ENCODE measurements at regions not wholly inside any gene's neighbourhood (a gene's known extent, or its start where the extent isn't known, plus 50 kb on each side); places are given as distances from the start of the nearest gene placed in this dataset.

GRCh38 chr20:51094221-51094620, 71.3 kb upstream of the KCNG1 start:
- H3K36me3 ChIP-seq (ENCODE audit: control insufficient read depth, insufficient read depth, low read length), result no peaks in the 10 kb centered on the region
- H3K4me1 ChIP-seq (ENCODE audit: control insufficient read depth, insufficient read depth, low read length), result peaks cover 7% of the 10 kb centered on the region
- H3K9ac ChIP-seq (ENCODE audit: low read length), result no peak overlapping the region
- H3K4me3 ChIP-seq (ENCODE audit: low read length), result no peak overlapping the region
- H3K27me3 ChIP-seq (ENCODE audit: control insufficient read depth, insufficient read depth, low read length), result peaks cover 43% of the 10 kb centered on the region
- H3K9me3 ChIP-seq (ENCODE audit: control insufficient read depth, low read length), result no peaks in the 10 kb centered on the region

DNA sequence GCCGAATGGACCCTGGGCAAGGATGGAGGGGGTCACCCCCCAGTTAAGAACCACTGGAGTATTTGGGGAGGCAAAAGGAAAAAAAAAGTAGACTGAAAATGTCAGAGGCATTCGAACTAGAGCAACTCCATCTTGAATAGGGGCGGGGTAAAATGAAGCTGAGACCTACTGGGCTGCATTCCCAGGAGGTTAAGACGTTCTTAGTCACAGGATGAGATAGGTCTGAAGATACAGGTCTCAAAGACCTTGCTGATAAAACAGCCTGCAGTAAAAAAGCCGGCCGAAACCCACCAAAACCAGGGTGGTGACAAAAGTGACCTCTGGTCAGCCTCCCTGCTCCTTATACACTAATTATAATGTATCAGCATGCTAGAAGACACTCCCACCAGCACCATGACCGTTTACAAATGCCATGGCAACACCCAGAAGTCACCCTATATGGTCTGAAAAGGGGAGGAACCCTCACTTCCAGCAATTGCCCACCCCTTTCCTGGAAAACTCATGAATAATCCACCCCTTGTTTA, 70.4 kb upstream of the KCNG1 start:
- H3K9ac ChIP-seq (ENCODE audit: low read length), result no peak overlapping the region
- no peaks in the 10 kb centered on the region for H3K9me3 ChIP-seq (ENCODE audit: control insufficient read depth, low read length)
- H3K36me3 ChIP-seq (ENCODE audit: control insufficient read depth, insufficient read depth, low read length), result no peaks in the 10 kb centered on the region
- H3K27me3 ChIP-seq (ENCODE audit: control insufficient read depth, insufficient read depth, low read length), result peaks cover 43% of the 10 kb centered on the region
- H3K4me3 ChIP-seq (ENCODE audit: low read length), result no peak overlapping the region
- H3K4me1 ChIP-seq (ENCODE audit: control insufficient read depth, insufficient read depth, low read length), result peaks cover 7% of the 10 kb centered on the region

DNA sequence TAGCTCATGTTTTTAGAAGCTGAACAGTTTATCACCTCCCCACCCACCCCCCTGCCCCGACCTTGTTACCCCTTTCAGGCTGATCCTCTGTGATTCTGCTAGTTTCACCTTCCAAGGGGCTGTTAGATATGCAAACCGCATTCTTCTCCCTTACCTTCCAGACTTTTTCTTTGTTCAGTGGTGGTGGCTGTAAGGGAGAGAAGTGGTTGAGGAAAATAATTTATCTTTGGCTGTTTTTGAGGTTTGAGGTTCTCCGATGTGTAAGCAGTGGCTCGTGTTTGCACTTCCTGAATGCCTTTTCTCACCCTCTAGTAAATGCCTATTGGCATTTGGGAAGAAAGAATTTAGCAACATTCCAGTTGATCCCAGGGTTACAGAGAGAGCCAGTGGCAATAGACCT, 69.4 kb upstream of the KCNG1 start:
- no peaks in the 10 kb centered on the region for H3K36me3 ChIP-seq (ENCODE audit: control insufficient read depth, insufficient read depth, low read length)
- H3K4me3 ChIP-seq (ENCODE audit: low read length), result no peak overlapping the region
- no peaks in the 10 kb centered on the region for H3K9me3 ChIP-seq (ENCODE audit: control insufficient read depth, low read length)
- H3K27me3 ChIP-seq (ENCODE audit: control insufficient read depth, insufficient read depth, low read length), result peaks cover 43% of the 10 kb centered on the region
- H3K4me1 ChIP-seq (ENCODE audit: control insufficient read depth, insufficient read depth, low read length), result peaks cover 7% of the 10 kb centered on the region
- H3K9ac ChIP-seq (ENCODE audit: low read length), result no peak overlapping the region

GRCh38 chr20:51091406-51092195, 68.7 kb upstream of the KCNG1 start:
- H3K4me3 ChIP-seq (ENCODE audit: low read length), result no peak overlapping the region
- H3K4me1 ChIP-seq (ENCODE audit: control insufficient read depth, insufficient read depth, low read length), result peaks cover 7% of the 10 kb centered on the region
- no peak overlapping the region for H3K9ac ChIP-seq (ENCODE audit: low read length)
- H3K36me3 ChIP-seq (ENCODE audit: control insufficient read depth, insufficient read depth, low read length), result no peaks in the 10 kb centered on the region
- peaks cover 43% of the 10 kb centered on the region for H3K27me3 ChIP-seq (ENCODE audit: control insufficient read depth, insufficient read depth, low read length)
- H3K9me3 ChIP-seq (ENCODE audit: control insufficient read depth, low read length), result no peaks in the 10 kb centered on the region

DNA sequence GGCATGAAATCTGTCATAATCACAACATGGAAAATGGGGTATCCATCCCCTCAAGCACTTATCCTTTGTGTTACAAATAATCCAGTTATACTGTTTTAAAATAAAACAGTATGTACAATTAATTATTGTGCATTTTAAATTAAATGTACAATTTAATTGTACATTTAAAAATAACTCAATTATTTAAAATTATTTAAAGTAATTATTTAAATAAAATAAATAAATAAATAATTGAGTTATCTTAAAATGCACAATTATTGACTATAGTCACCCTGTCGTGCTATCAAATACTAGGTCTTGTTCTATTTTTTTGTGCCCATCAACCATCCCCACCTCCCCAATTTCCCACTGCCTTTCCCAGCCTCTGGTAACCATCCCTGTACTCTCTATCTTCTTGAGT, 66.9 kb upstream of the KCNG1 start:
- Histone ChIP-seq H3K9me3 (ENCODE audit: control insufficient read depth, low read length) (no peaks in the 10 kb centered on the region), H3K4me3 (ENCODE audit: low read length) (no peak overlapping the region), H3K9ac (ENCODE audit: low read length) (no peak overlapping the region), H3K36me3 (ENCODE audit: control insufficient read depth, insufficient read depth, low read length) (no peaks in the 10 kb centered on the region), H3K4me1 (ENCODE audit: control insufficient read depth, insufficient read depth, low read length) (peaks cover 7% of the 10 kb centered on the region), H3K27me3 (ENCODE audit: control insufficient read depth, insufficient read depth, low read length) (peaks cover 43% of the 10 kb centered on the region)

GRCh38 chr20:51089272-51089781, 66.4 kb upstream of the KCNG1 start:
- H3K27me3 ChIP-seq (ENCODE audit: control insufficient read depth, insufficient read depth, low read length), result peaks cover 40% of the 10 kb centered on the region
- no peaks in the 10 kb centered on the region for H3K9me3 ChIP-seq (ENCODE audit: control insufficient read depth, low read length)

GRCh38 chr20:51087266-51087665, 64.4 kb upstream of the KCNG1 start:
- H3K4me1 ChIP-seq (ENCODE audit: control insufficient read depth, insufficient read depth, low read length), result peaks cover 5% of the 10 kb centered on the region
- peaks cover 35% of the 10 kb centered on the region for H3K27me3 ChIP-seq (ENCODE audit: control insufficient read depth, insufficient read depth, low read length)
- H3K9me3 ChIP-seq (ENCODE audit: control insufficient read depth, low read length), result no peaks in the 10 kb centered on the region
- H3K36me3 ChIP-seq (ENCODE audit: control insufficient read depth, insufficient read depth, low read length), result no peaks in the 10 kb centered on the region
- H3K4me3 ChIP-seq (ENCODE audit: low read length), result no peak overlapping the region
- H3K9ac ChIP-seq (ENCODE audit: low read length), result no peak overlapping the region

More at GRCh38 chr20:51089272-51089781, 66.4 kb upstream of the KCNG1 start:
- Histone ChIP-seq H3K4me1 (ENCODE audit: control insufficient read depth, insufficient read depth, low read length) (peaks cover 7% of the 10 kb centered on the region), H3K4me3 (ENCODE audit: low read length) (no peak overlapping the region), H3K9ac (ENCODE audit: low read length) (no peak overlapping the region), H3K36me3 (ENCODE audit: control insufficient read depth, insufficient read depth, low read length) (no peaks in the 10 kb centered on the region)

- no peaks in the 10 kb centered on the region for H3K36me3 ChIP-seq (ENCODE audit: control insufficient read depth, insufficient read depth, low read length)
- peaks cover 23% of the 10 kb centered on the region for H3K27me3 ChIP-seq (ENCODE audit: control insufficient read depth, insufficient read depth, low read length)
- H3K9me3 ChIP-seq (ENCODE audit: control insufficient read depth, low read length), result no peaks in the 10 kb centered on the region
- no peaks in the 10 kb centered on the region for H3K4me1 ChIP-seq (ENCODE audit: control insufficient read depth, insufficient read depth, low read length)
- H3K4me3 ChIP-seq (ENCODE audit: low read length), result no peak overlapping the region
- no peak overlapping the region for H3K9ac ChIP-seq (ENCODE audit: low read length)
Observed at GRCh38 chr20:51085769-51086168, 62.9 kb upstream of the KCNG1 start.

GRCh38 chr20:51084593-51085377, 61.9 kb upstream of the KCNG1 start:
- Histone ChIP-seq H3K9me3 (ENCODE audit: control insufficient read depth, low read length) (no peaks in the 10 kb centered on the region), H3K9ac (ENCODE audit: low read length) (no peak overlapping the region), H3K36me3 (ENCODE audit: control insufficient read depth, insufficient read depth, low read length) (no peaks in the 10 kb centered on the region), H3K4me1 (ENCODE audit: control insufficient read depth, insufficient read depth, low read length) (no peaks in the 10 kb centered on the region), H3K4me3 (ENCODE audit: low read length) (no peak overlapping the region), H3K27me3 (ENCODE audit: control insufficient read depth, insufficient read depth, low read length) (peaks cover 15% of the 10 kb centered on the region)

- H3K27me3 ChIP-seq (ENCODE audit: control insufficient read depth, insufficient read depth, low read length), result peaks cover 12% of the 10 kb centered on the region
- H3K4me3 ChIP-seq (ENCODE audit: low read length), result no peak overlapping the region
- H3K4me1 ChIP-seq (ENCODE audit: control insufficient read depth, insufficient read depth, low read length), result no peaks in the 10 kb centered on the region
- no peak overlapping the region for H3K9ac ChIP-seq (ENCODE audit: low read length)
- no peaks in the 10 kb centered on the region for H3K36me3 ChIP-seq (ENCODE audit: control insufficient read depth, insufficient read depth, low read length)
- H3K9me3 ChIP-seq (ENCODE audit: control insufficient read depth, low read length), result no peaks in the 10 kb centered on the region
Observed at GRCh38 chr20:51083447-51083846, 60.5 kb upstream of the KCNG1 start.

DNA sequence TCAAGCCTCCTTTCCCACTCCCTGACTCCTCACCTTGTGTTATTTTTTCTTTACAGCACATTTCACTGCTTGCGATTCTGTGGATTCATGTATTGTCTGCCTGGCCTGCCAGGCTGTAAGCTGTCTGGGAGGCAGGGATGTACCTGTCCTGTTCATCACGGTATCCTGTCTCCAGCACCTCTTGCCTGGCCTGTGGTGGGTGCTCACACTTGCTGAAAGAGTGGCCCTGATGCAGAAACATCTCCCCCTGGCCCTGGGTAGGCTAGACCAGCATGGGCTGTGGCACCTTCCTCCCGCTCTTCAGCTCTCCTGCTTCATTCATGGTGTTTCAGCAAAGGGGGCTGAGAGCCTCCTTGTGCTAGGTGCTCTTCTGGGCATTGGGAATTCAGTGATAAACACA, 60.1 kb upstream of the KCNG1 start:
- no peaks in the 10 kb centered on the region for H3K9me3 ChIP-seq (ENCODE audit: control insufficient read depth, low read length)
- no peak overlapping the region for H3K4me3 ChIP-seq (ENCODE audit: low read length)
- no peak overlapping the region for H3K9ac ChIP-seq (ENCODE audit: low read length)
- no peaks in the 10 kb centered on the region for H3K36me3 ChIP-seq (ENCODE audit: control insufficient read depth, insufficient read depth, low read length)
- no peaks in the 10 kb centered on the region for H3K4me1 ChIP-seq (ENCODE audit: control insufficient read depth, insufficient read depth, low read length)
- H3K27me3 ChIP-seq (ENCODE audit: control insufficient read depth, insufficient read depth, low read length), result peaks cover 12% of the 10 kb centered on the region

DNA sequence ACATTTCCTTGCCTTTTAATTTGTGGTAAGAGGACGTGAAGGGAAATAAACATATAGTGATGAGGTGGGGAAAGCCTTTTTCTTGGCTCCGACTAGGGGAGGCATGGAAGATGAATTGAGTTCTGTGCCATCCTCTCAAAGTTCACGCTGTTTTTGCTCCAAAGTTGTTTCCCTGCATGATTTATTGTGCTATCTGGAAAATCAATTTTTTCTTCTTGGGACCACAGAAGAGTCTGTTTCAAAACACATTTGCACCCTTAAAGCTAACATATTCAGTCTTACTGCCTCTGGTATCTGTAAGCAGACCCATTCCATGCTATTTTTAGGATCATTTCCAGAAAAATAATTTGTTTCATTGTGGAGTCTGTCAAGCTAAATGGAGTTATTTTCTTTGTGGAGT, 57.6 kb upstream of the KCNG1 start:
- Histone ChIP-seq H3K27me3 (ENCODE audit: control insufficient read depth, insufficient read depth, low read length) (peaks cover 21% of the 10 kb centered on the region), H3K9me3 (ENCODE audit: control insufficient read depth, low read length) (no peaks in the 10 kb centered on the region), H3K4me3 (ENCODE audit: low read length) (no peak overlapping the region), H3K36me3 (ENCODE audit: control insufficient read depth, insufficient read depth, low read length) (no peaks in the 10 kb centered on the region), H3K9ac (ENCODE audit: low read length) (no peak overlapping the region), H3K4me1 (ENCODE audit: control insufficient read depth, insufficient read depth, low read length) (no peaks in the 10 kb centered on the region)

Data from mucosa of stomach (tissue), 1 donor.